Coronary artery (tissue), 2 donors: ENCODE measurements at regions not wholly inside any gene's neighbourhood (a gene's known extent, or its start where the extent isn't known, plus 50 kb on each side); places are given as distances from the start of the nearest gene placed in this dataset.

ENCODE experiments used
- DNase-seq: peaks from one replicate; pipeline ENCODE4 v3.0.0-alpha.2; 2017; ENCODE audit warnings: low spot score
- H3K27ac ChIP-seq, 2 donors: fragments of 200-600 bp; sonication (generic); one replicate each; pipeline ENCODE4 v1.5.1; 2016 to 2019
- H3K4me3 ChIP-seq: fragments of 200-600 bp; sonication (generic); 2 replicates; pipeline ENCODE4 v1.5.1; 2016; ENCODE audit warnings: mild to moderate bottlenecking, moderate library complexity
- TF ChIP-seq, protein P1 (sequence below): fragments of 200-600 bp; sonication (generic); IDR thresholded peaks from one replicate; pipeline ENCODE4 v1.5.1; 2019; ENCODE audit warnings: antibody characterized with exemption

DNA sequence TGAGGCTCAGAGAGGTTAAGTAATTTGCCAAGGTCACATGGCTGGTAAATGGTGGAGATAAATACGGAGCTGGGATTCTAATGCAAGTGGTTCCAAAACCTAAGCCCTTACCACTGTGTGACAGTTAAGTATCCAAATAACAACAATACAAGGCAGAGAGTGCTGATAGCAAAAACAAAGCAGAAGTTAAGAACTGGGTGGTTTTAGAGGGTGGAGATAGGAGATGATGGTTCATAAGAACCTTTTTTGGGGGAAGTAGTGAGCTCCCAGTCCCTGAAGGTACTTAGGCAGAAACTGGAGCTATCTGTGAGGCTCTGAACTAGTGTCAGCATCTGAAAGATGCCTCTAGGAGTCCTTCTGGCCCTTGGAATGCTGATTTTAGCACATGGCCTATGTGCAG is 56.2 kb upstream of the UBE2L5 start:
- H3K4me3 ChIP-seq = no peak overlapping the region
- H3K27ac ChIP-seq = no peak overlapping the region
- DNase-seq = no peak
- TF ChIP-seq, protein P1, sequence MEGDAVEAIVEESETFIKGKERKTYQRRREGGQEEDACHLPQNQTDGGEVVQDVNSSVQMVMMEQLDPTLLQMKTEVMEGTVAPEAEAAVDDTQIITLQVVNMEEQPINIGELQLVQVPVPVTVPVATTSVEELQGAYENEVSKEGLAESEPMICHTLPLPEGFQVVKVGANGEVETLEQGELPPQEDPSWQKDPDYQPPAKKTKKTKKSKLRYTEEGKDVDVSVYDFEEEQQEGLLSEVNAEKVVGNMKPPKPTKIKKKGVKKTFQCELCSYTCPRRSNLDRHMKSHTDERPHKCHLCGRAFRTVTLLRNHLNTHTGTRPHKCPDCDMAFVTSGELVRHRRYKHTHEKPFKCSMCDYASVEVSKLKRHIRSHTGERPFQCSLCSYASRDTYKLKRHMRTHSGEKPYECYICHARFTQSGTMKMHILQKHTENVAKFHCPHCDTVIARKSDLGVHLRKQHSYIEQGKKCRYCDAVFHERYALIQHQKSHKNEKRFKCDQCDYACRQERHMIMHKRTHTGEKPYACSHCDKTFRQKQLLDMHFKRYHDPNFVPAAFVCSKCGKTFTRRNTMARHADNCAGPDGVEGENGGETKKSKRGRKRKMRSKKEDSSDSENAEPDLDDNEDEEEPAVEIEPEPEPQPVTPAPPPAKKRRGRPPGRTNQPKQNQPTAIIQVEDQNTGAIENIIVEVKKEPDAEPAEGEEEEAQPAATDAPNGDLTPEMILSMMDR = no peak

- no peak for DNase-seq
- TF ChIP-seq, protein P1 = no peak
- Histone ChIP-seq H3K27ac (no peak overlapping the region), H3K4me3 (no peak overlapping the region)
Measured at GRCh38 chr13:30367296-30367695, 55.0 kb upstream of the UBE2L5 start.

DNA sequence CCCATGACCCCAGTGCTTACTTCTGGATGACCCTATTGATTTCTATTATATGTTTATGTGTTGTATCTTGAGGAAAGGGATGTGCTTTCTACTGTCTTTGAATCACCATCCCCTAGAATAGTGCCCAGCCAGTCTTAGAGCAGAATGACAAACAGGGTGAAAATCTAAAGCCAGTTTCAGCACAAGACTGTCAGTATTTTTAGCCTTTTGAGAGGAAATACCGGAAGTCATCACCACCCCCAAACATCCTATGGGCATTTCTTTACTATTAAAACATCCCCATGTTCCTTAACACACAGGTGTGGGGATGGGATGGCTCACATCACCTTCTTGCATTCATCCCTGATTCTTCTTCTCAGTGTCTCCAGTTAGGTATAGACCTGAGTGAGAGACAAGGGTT is 52.1 kb upstream of the UBE2L5 start:
- DNase-seq = no peak
- Histone ChIP-seq H3K4me3 (no peak overlapping the region), H3K27ac (no peak overlapping the region)
- TF ChIP-seq, protein P1 = no peak

GRCh38 chr13:30370916-30371521 is 51.3 kb upstream of the UBE2L5 start:
- TF ChIP-seq, protein P1 = no peak
- DNase-seq = no peak
- Histone ChIP-seq H3K4me3 (no peak overlapping the region), H3K27ac (no peak overlapping the region)

DNA sequence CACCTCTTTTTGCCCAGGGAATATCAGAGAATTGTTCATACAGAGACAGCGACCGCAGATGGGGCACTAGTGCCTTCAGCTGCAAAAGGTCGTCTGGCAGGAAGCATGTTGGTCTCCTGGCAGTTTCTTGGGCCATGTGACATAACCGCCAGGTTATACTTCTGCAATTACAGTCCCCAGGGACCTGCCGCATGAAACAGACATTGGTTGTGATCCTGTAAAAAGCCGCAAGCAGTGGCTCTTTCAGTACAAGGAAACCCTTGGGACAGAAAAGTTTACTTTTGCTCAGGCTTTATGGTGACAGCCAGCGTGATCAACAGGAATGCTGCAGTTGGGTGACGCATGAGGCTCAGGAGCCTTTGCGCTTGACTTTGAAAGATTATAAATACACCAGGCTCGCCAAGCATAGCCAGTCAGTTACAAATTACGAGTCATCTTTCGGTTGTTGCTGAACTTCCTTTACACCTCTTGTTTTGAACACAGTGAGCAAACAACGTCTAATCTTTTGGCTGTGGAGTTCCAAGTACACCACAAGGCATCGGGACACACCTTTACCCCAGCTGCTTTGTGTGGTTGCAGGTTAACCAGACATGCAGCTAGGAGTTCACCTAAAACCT is 50.5 kb upstream of the UBE2L5 start:
- H3K27ac ChIP-seq = no peak overlapping the region
- no peak for DNase-seq
- H3K4me3 ChIP-seq = no peak overlapping the region
- TF ChIP-seq, protein P1 = no peak
